ENCODE measurements at regions not wholly inside any gene's neighbourhood (a gene's known extent, or its start where the extent isn't known, plus 50 kb on each side); places are given as distances from the start of the nearest gene placed in this dataset.

GRCh38 chr5:166823360-166823759, 1468.1 kb upstream of the WWC1 start:
- TF ChIP-seq JUNB (IDR thresholded peaks at IDR 0.05) (no peak), CTCF (IDR thresholded peaks at IDR 0.05 in 2 of 3, conservative IDR thresholded peaks at IDR 0.05 in 1 of 3; ENCODE audit: control insufficient read depth in 2 of 3, extremely low read depth in 1 of 3, insufficient read depth in 1 of 3, low read depth in 3 of 3, low read length in 3 of 3) (no peak), FOXM1 (IDR thresholded peaks at IDR 0.05; ENCODE audit: low read depth, low read length) (no peak), BRCA1 (IDR thresholded peaks at IDR 0.05; ENCODE audit: low read depth, low read length) (no peak)

All from GM12878 (cell line).